Stomach (tissue), 4 donors: ENCODE measurements at regions not wholly inside any gene's neighbourhood (a gene's known extent, or its start where the extent isn't known, plus 50 kb on each side); places are given as distances from the start of the nearest gene placed in this dataset.

ENCODE experiments used
- CTCF ChIP-seq, 7 experiments: fragments of 450-650 bp in 4 of 7; fragments of 200-600 bp in 3 of 7; sonication (generic) in 3 of 7; IDR thresholded peaks; one replicate each; pipeline ENCODE4 v1.5.1; 2016 to 2019; ENCODE audit warnings: antibody characterized with exemption in 7 of 7, control low read depth in 2 of 7, mild to moderate bottlenecking in 1 of 7
- EP300 ChIP-seq: sonication (generic); formaldehyde crosslinking; IDR thresholded peaks from one replicate; pipeline ENCODE4 v1.6.1; 2017; ENCODE audit warnings: antibody characterized with exemption
- POLR2A ChIP-seq, 4 donors: fragments of 450-650 bp; IDR thresholded peaks; one replicate each; pipeline ENCODE4 v1.6.1; 2016; ENCODE audit warnings: antibody characterized with exemption in 4 of 4, control low read depth in 2 of 4, mild to moderate bottlenecking in 1 of 4, moderate library complexity in 1 of 4
- POLR2AphosphoS5 ChIP-seq, 3 donors: sonication (generic); formaldehyde crosslinking; IDR thresholded peaks; one replicate each; pipeline ENCODE4 v1.6.1; 2016; ENCODE audit warnings: antibody characterized with exemption in 3 of 3

- TF ChIP-seq CTCF (IDR thresholded peaks at IDR 0.05) (no peak), POLR2A (IDR thresholded peaks at IDR 0.05) (no peak), POLR2AphosphoS5 (IDR thresholded peaks at IDR 0.05) (no peak), EP300 (no peak)
These were observed 56.5 kb upstream of the XYLT1 start for GRCh38 chr16:17526956-17527937.
